Amygdala (tissue), 56 donors: ENCODE measurements at regions not wholly inside any gene's neighbourhood (a gene's known extent, or its start where the extent isn't known, plus 50 kb on each side); places are given as distances from the start of the nearest gene placed in this dataset.
A peak's percentile ranks its signal among the peaks of the same experiment; 100 is the strongest.

Source experiments
- DNase-seq, 56 donors: peaks; one replicate each; lab custom pipeline; 2025; lab: John Stamatoyannopoulos, UW

DNA sequence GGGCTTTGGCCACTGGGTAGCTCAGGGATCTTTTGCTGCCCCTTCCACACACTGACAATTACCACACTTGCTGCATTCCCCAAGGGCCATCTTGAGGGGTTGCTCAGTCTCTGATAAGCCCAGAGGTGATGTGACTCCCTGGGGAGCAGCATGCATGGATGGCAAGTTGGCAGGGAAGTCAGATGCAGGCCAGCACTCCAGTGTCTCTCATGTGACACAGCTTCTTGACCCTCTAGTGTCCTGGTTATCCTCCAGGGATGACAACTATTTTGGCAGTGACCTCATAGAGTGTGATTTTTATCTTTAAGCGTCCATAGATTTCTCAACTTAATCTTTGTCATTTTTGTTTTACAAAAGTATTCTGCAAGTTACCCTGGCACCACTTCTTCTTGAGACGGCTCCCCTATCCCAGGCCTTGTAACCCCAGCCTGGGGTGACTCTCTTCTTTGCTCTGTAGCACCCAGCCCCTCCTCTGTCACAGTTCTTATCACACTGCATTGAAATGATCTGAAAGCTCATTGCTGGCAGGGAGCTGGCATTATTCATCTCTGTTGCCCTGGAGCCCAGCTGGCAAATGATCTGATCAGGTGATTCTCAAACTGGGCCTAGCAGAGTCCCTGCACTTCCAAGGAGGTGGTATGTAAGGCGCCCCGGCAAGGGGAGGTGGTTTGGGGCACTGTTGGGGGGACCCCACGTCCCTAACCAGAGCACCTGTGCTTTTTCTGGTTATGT, 72.6 kb downstream of the TENT5C start:
- no peak for DNase-seq

GRCh38 chr1:117679299-117679698, 73.5 kb downstream of the TENT5C start:
- DNase-seq: no peak

DNA sequence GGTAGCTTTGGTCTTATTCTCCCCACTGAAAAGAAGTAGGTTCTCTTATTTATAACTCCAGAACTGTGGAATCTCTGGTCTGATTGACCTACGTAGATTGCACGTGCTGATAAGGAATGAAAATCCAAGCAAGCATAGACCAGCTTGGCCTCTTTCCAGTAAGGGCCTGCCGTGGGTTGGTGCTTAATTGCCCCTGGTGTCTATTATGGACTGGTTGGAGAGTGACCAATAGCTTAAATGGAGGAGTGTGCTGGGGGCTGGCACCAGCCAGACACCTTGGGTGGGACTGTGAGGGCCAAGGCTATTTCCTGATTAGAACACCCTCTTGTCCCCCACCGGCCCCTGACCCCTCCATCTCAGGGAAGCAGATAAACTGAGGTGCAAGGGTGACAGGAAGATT, 74.0 kb downstream of the TENT5C start:
- no peak for DNase-seq

DNA sequence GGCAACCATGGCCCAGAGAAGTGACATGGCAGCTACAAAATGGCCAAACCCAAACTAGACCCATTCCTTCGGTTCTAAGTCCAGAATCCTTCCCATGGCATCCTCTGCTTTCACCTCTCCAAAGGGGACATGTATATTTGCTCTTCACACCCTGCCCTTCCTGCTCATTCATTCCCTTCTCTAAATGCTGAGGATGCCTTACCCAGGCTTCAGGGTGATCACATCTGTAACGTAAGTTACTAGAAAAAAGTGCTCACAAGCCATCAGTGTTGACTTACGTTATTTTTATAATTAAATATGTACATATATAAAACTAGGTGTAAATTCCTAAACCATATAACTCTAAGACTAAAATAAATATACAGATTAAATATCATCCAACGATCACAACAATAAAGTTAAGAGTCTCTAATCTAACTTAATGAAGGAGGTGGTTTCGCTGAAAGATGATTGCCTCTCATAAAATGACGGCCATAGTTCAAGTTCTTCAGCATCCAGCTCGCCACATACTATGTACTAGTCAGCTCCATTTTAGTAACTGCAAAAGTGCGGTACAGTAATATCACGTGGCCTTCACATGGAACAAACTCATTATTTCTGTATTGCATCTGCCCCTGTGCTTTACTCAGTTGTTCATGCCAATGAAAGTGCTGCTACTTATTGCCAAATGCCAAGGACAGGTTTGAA, 74.6 kb downstream of the TENT5C start:
- DNase-seq: no peak

- no peak for DNase-seq
These were observed 75.4 kb downstream of the TENT5C start for GRCh38 chr1:117681093-117681900.

- DNase-seq: no peak
These were observed 76.0 kb downstream of the TENT5C start for GRCh38 chr1:117681901-117682250.

GRCh38 chr1:117682372-117682771, 76.5 kb downstream of the TENT5C start:
- no peak for DNase-seq

DNA sequence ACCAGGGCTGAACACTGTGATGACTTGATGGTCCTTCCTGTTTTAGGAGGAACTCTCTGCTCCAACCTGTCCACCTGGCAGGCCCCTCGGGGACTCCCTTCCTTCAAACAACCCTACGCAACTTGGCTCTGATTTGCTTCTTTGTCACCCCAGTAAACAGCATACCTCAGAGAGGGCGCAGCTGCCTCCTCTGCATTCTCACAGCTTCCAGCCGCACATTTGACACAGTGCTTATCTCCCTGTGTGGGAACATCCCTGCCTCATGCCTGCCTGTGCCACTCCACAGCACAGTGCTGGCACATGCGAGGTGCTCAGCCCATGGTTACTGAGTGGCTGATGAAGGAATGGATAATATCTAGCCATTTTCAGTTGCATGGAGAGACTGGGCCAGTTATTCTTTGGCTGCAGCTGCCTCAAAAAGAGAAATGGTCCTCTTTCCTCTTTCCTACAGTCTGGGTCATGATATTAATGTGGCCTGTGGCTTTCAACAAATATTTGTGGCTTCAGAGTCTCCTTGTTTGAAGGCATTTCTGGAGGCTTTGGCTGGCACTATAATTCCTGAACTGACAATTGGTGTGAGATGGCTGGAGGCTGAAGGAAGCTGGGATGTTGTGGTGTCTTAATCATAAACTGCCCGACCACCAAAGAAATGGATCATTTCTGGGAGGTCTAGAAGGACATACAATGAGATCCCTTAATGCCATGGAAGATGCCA, 77.9 kb downstream of the TENT5C start:
- DNase-seq: no peak

GRCh38 chr1:117685936-117686806, 80.3 kb downstream of the TENT5C start:
- DNase-seq: no peak

GRCh38 chr1:117686907-117687306, 81.1 kb downstream of the TENT5C start:
- DNase-seq: no peak

- DNase-seq: no peak
These were observed 84.3 kb downstream of the TENT5C start for GRCh38 chr1:117689997-117690625.

DNA sequence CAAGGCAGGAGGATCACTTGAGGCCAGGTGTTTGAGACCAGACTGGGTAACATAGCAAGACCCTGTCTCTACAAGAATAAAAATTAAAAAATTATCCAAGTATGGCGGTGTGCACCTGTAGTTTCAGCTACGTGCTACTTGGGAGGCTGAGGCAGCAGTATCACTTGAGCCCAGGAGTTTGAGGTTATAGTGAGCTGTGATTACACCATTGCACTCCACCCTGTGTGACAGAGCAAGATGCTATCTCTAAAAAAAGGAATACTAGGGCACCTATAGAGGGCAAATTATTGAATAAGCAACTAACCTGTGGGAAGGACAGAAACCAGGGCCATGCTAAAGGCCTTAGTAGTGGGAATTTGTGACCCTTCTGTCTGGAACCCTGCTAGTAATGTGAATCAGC, 86.1 kb downstream of the TENT5C start:
- DNase-seq: no peak

GRCh38 chr1:117694543-117694942, 88.7 kb downstream of the TENT5C start:
- no peak for DNase-seq

GRCh38 chr1:117695796-117696490, 90.1 kb downstream of the TENT5C start:
- DNase-seq: peak in 2 of 56 donors; percentile 10 to 13

DNA sequence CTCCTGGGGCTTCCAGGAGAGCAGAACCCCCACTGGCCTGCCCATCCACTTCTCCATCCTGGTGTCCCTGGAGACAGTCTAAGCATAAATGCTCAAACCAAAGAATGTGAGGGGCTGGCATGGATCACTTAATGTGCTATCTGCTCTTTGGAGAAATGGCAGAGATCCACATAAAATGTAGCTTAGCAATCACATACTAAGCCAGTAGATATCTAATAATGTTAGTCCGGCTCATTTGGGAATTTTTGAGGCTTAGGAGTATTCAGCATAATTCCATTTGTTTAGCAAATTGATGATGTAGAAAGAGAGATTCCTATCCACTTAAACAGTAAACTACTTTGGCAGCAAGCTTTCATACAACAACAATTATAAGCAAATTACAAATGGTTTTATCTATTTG, 90.7 kb downstream of the TENT5C start:
- DNase-seq: no peak

DNA sequence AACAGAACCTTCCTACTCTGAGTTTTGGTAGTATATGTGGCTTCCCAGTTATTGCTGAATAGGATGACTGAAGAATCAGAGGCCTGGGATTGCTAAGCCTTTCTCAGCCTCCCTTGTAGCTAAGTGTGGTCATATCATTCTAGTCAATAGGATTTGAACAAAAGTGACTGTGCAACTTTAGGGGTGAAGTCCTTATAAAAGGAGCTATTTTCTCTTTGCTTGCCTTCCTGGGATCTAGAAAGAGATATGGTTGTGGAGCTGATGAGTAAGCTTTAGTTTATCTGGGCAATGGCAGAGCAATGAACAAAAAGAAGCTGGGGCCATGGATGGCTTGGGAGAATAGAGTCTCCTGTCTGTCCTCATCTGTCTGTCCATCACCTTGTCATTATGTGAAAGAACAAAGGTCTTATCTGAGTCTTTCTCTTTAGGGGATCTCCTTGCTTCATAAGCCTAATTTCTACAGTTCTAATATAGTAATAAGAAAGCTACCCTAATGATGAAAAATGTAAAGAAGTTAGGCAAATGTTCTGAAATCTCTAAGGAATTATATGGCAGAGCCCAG, 91.5 kb downstream of the TENT5C start:
- DNase-seq: no peak

DNA sequence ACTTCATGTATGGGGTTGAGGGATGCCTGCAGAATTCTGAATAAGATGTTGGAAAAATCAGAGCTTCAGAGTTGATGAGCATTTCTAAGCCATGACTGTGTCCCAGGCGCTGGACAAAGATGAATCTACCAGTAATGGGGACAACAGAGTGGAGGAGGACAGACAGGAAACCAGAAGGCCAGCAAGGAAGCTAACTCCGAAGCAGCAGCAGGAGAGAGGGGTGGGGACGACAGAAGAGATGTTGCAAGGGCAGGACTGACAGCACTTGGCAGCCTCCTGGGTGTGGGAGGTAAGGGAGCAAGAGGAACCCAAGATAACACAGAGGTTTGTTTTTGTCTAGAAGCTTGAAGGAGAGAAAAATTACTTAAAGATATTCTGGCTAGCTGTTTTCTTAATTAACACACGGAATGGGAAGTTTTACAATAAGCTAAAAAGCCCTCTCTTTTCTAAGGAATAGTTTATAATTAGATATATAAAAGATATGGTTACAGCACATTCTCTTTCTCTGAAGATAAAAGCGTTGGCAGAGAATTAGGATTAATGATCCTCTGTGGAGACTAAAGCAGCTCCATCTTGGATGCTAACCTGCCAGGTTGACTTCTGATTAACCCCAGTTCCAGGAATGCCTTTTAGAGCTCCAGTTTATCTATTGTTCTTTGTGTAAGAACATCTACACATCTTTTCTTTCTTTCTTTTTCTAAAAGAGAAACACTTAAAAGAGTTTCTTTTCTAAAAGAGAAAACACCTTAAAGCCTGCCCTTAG, 92.7 kb downstream of the TENT5C start:
- DNase-seq: no peak

DNA sequence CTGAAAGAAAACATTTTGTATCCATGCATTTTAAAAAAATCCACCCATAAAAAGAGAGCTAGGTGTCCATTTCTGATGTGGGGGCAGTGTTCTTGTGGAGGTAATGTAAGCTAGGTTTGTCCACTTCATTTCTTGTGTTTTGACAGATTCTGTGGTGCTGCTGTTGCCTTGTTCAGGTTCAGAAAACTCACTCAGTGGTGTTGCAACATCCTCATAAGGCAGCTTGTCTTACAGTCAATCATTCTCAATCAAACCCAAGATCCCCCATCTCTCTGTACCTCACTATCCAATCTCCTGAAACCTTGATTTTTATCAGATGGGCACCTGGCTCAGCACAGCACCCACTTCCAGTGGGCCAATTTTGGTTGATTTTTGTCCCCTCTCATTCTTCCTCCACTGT, 94.1 kb downstream of the TENT5C start:
- DNase-seq: no peak
